Ovary (tissue), 7 donors: ENCODE measurements at regions not wholly inside any gene's neighbourhood (a gene's known extent, or its start where the extent isn't known, plus 50 kb on each side); places are given as distances from the start of the nearest gene placed in this dataset.

ENCODE experiments used
- DNase-seq, 5 donors: peaks; one replicate each; pipeline ENCODE4 v3.0.0-alpha.2; 2019 to 2020
- H3K27ac ChIP-seq, 2 donors: fragments of 200-600 bp; one replicate each; pipeline versions ENCODE4 v1.5.1 to v1.8.0; 2019 to 2022
- H3K27me3 ChIP-seq: fragments of 200-600 bp; one replicate; pipeline ENCODE4 v1.8.0; 2022
- H3K36me3 ChIP-seq: fragments of 200-600 bp; sonication (generic); one replicate; pipeline ENCODE4 v1.5.1; 2019
- H3K4me1 ChIP-seq: one replicate; pipeline ENCODE4 v1.8.1; 2013; ENCODE audit warnings: mild to moderate bottlenecking, moderate library complexity; ENCODE audit not compliant: insufficient read depth
- H3K4me3 ChIP-seq: fragments of 200-600 bp; sonication (generic); one replicate; pipeline ENCODE4 v1.5.1; 2017
- H3K9me3 ChIP-seq, 2 donors: fragments of 200-600 bp in 1 of 2; sonication (generic) in 1 of 2; one replicate each; pipeline versions ENCODE4 v1.5.1 to v1.8.1; 2013 to 2019; ENCODE audit warnings: mild to moderate bottlenecking in 1 of 2, moderate library complexity in 1 of 2
- EP300 ChIP-seq: sonication (generic); formaldehyde crosslinking; IDR thresholded peaks from one replicate; pipeline ENCODE4 v1.6.1; 2017; ENCODE audit warnings: antibody characterized with exemption
- POLR2A ChIP-seq: fragments of 450-650 bp; IDR thresholded peaks from one replicate; pipeline ENCODE4 v1.6.1; 2017; ENCODE audit warnings: antibody characterized with exemption, mild to moderate bottlenecking, moderate library complexity
- WGBS, 3 donors: extraction: QIAGEN DNeasy Blood & Tissue Kit in 1 of 3; methylation state at CpG; one replicate each; pipeline versions ENCODE4 v1.1.5 to v1.1.7; 2013 to 2017; 5-methylcytosine and 5-hydroxymethylcytosine counted together
- intact Hi-C, 4 donors: fragments of 100-400 bp; cut with DNase I; formaldehyde crosslinking; loops; one replicate each; pipeline versions ENCODE4 v1.11.0 to v1.15.1; 2022 to 2023
- TF ChIP-seq, protein P1 (sequence below), 3 donors: fragments of 450-650 bp in 2 of 3; fragments of 200-600 bp in 1 of 3; IDR thresholded peaks; one replicate each; pipeline versions ENCODE4 v1.5.1 to v1.8.0; 2016 to 2022; ENCODE audit warnings: antibody characterized with exemption in 3 of 3, mild to moderate bottlenecking in 1 of 3
- donor health status: DM: no; HTN: no; CAD: no; lungs with moderate emphysema.
- donor health status: DM: no; HTN: no; CAD: no.
- donor health status: Bipolar disorder and iron deficiency.
- donor health status: DM: no; HTN: no; CAD: no.
- donor health status: DM: yes; HTN: yes; CAD: no.

- H3K4me3 ChIP-seq, result no peak overlapping the region
- no peaks in the 10 kb centered on the region for H3K27me3 ChIP-seq
- H3K4me1 ChIP-seq, result no peaks in the 10 kb centered on the region
- no peak for DNase-seq
- H3K9me3 ChIP-seq, result no peaks in the 10 kb centered on the region
- no peak overlapping the region for H3K27ac ChIP-seq
- intact Hi-C loops, result no loop called here
- 76 to 84% (median 80%) methylated on average over 5 of the region's 5 CpGs for WGBS, 3 donors
- H3K36me3 ChIP-seq, result no peaks in the 10 kb centered on the region
- TF ChIP-seq EP300 (no peak), POLR2A (no peak)
- TF ChIP-seq, protein P1, sequence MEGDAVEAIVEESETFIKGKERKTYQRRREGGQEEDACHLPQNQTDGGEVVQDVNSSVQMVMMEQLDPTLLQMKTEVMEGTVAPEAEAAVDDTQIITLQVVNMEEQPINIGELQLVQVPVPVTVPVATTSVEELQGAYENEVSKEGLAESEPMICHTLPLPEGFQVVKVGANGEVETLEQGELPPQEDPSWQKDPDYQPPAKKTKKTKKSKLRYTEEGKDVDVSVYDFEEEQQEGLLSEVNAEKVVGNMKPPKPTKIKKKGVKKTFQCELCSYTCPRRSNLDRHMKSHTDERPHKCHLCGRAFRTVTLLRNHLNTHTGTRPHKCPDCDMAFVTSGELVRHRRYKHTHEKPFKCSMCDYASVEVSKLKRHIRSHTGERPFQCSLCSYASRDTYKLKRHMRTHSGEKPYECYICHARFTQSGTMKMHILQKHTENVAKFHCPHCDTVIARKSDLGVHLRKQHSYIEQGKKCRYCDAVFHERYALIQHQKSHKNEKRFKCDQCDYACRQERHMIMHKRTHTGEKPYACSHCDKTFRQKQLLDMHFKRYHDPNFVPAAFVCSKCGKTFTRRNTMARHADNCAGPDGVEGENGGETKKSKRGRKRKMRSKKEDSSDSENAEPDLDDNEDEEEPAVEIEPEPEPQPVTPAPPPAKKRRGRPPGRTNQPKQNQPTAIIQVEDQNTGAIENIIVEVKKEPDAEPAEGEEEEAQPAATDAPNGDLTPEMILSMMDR (IDR thresholded peaks at IDR 0.05), result no peak
Observed at GRCh38 chr2:234165421-234165820, 114.9 kb downstream of the SPP2 start.

- no peaks in the 10 kb centered on the region for H3K4me1 ChIP-seq
- no peaks in the 10 kb centered on the region for H3K27me3 ChIP-seq
- TF ChIP-seq, protein P1 (IDR thresholded peaks at IDR 0.05), result no peak
- TF ChIP-seq POLR2A (no peak), EP300 (no peak)
- H3K36me3 ChIP-seq, result no peaks in the 10 kb centered on the region
- no peaks in the 10 kb centered on the region for H3K9me3 ChIP-seq
- H3K4me3 ChIP-seq, result no peak overlapping the region
- intact Hi-C loops, result no loop called here
- 81 to 85% (median 82%) methylated on average over 19 of the region's 19 CpGs for WGBS, 3 donors
- H3K27ac ChIP-seq, result no peak overlapping the region
- no peak for DNase-seq
Observed at GRCh38 chr2:234164493-234165413, 114.3 kb downstream of the SPP2 start.

DNA sequence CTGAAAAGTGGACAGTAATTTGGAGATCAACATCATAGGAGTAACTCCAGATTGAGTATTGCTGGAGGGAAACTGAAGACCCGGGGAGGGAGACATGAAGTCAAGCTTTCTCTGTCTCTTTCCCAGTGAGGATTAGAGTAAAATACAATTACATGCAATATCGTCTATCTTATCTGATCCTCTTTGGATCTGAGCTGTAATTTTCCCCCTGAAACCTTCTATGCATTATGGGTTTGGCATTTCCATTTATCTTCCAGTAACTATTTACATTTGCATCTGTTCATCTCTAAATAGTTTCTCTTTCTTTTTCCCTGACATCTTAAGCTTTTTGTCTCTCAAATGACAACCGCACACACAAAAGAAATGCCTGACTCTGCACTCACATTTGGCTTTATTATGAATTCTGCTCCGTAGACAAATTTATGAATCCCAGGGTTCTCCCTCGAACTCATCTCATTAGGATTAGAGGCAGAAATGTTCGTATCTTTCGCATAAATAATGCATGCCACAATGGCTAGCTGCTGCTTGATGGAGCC is 113.1 kb downstream of the SPP2 start:
- Histone ChIP-seq H3K27me3 (no peaks in the 10 kb centered on the region), H3K4me1 (no peaks in the 10 kb centered on the region), H3K4me3 (no peak overlapping the region), H3K27ac (no peak overlapping the region), H3K9me3 (no peaks in the 10 kb centered on the region), H3K36me3 (no peaks in the 10 kb centered on the region)
- intact Hi-C loops, result no loop called here
- DNase-seq, result no peak
- WGBS, 3 donors, result 82 to 85% (median 82%) methylated on average over 7 of the region's 7 CpGs
- TF ChIP-seq, protein P1 (IDR thresholded peaks at IDR 0.05), result no peak
- no peak for TF ChIP-seq EP300
- TF ChIP-seq POLR2A, result no peak

GRCh38 chr2:234162861-234163260 is 112.4 kb downstream of the SPP2 start:
- no peaks in the 10 kb centered on the region for H3K4me1 ChIP-seq
- no peaks in the 10 kb centered on the region for H3K27me3 ChIP-seq
- H3K9me3 ChIP-seq, result no peaks in the 10 kb centered on the region
- intact Hi-C loops, result no loop called here
- DNase-seq, result no peak
- H3K27ac ChIP-seq, result no peak overlapping the region
- no peak for TF ChIP-seq EP300
- no peak for TF ChIP-seq POLR2A
- TF ChIP-seq, protein P1 (IDR thresholded peaks at IDR 0.05), result no peak
- WGBS, 3 donors, result 31 to 77% (median 34%) methylated on average over 1 of the region's 1 CpG
- H3K4me3 ChIP-seq, result no peak overlapping the region
- no peaks in the 10 kb centered on the region for H3K36me3 ChIP-seq
